Spleen (tissue), 7 donors: ENCODE measurements at regions not wholly inside any gene's neighbourhood (a gene's known extent, or its start where the extent isn't known, plus 50 kb on each side); places are given as distances from the start of the nearest gene placed in this dataset.

Experiments
- POLR2A ChIP-seq, 3 donors: fragments of 450-650 bp; IDR thresholded peaks; one replicate each; pipeline ENCODE4 v1.5.1; 2017; ENCODE audit warnings: antibody characterized with exemption in 3 of 3, mild to moderate bottlenecking in 1 of 3
- POLR2AphosphoS5 ChIP-seq, 3 donors: sonication (generic); formaldehyde crosslinking; IDR thresholded peaks; one replicate each; pipeline ENCODE4 v1.5.1; 2017; ENCODE audit warnings: antibody characterized with exemption in 3 of 3
- TF ChIP-seq, protein P1 (sequence below), 11 experiments: fragments of 200-600 bp in 7 of 11; fragments of 450-650 bp in 4 of 11; sonication (generic) in 4 of 11; IDR thresholded peaks in 8 of 11; conservative IDR thresholded peaks in 3 of 11; 1 replicate in 7 of 11; 2 replicates in 4 of 11; pipeline versions ENCODE4 v1.4.0 to v1.8.0; 2016 to 2021; ENCODE audit warnings: antibody characterized with exemption in 11 of 11, inconsistent platforms in 4 of 11, mild to moderate bottlenecking in 1 of 11
- donor health status: DM: no; HTN: no; CAD: no; lungs with moderate emphysema.
- donor health status: DM: no; HTN: no; CAD: no.
- donor health status: DM: no; HTN: no; CAD: no.

DNA sequence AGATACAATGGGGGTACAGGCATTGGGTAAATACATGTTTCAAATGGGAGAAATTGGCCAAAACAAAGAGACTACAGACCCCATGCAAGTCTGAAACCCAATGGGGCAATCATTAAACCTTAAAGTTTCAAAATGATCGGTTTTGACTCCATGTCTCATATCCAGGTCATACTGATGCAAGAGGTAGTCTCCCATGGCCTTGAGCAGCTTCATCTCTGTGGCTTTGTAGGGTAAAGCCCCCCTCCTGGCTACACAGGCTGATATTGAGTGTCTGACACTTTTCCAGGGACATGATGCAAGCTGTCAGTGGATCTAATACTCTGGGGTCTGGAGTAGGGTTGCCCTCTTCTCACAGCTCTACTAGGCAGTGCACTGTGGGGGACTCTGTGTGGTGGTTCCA lies 286.1 kb downstream of the LRRIQ3 start:
- TF ChIP-seq POLR2AphosphoS5 (IDR thresholded peaks at IDR 0.05) = no peak
- TF ChIP-seq POLR2A (IDR thresholded peaks at IDR 0.05) = no peak
- TF ChIP-seq, protein P1, sequence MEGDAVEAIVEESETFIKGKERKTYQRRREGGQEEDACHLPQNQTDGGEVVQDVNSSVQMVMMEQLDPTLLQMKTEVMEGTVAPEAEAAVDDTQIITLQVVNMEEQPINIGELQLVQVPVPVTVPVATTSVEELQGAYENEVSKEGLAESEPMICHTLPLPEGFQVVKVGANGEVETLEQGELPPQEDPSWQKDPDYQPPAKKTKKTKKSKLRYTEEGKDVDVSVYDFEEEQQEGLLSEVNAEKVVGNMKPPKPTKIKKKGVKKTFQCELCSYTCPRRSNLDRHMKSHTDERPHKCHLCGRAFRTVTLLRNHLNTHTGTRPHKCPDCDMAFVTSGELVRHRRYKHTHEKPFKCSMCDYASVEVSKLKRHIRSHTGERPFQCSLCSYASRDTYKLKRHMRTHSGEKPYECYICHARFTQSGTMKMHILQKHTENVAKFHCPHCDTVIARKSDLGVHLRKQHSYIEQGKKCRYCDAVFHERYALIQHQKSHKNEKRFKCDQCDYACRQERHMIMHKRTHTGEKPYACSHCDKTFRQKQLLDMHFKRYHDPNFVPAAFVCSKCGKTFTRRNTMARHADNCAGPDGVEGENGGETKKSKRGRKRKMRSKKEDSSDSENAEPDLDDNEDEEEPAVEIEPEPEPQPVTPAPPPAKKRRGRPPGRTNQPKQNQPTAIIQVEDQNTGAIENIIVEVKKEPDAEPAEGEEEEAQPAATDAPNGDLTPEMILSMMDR (IDR thresholded peaks at IDR 0.05 in 8 of 11, conservative IDR thresholded peaks at IDR 0.05 in 3 of 11) = no peak
